OCI-LY3 (cell line): ENCODE measurements at regions not wholly inside any gene's neighbourhood (a gene's known extent, or its start where the extent isn't known, plus 50 kb on each side); places are given as distances from the start of the nearest gene placed in this dataset.

Experiments used
- H2AFZ ChIP-seq: fragments of 200-600, 300-600 bp; shearing (Covaris generic); 2 replicates; pipeline ENCODE4 v1.6.0; 2014; ENCODE audit warnings: antibody characterized with exemption, low read depth, low read length
- H3K27ac ChIP-seq: fragments of 200-600, 300-600 bp; sonication (generic); 2 replicates; pipeline ENCODE4 v1.5.1; 2014; ENCODE audit warnings: mild to moderate bottlenecking, low read length, moderate library complexity, mixed read lengths
- H3K27me3 ChIP-seq: fragments of 200-600, 300-600 bp; sonication (generic); 2 replicates; pipeline ENCODE4 v1.6.1; 2014; ENCODE audit warnings: low read depth, low read length, mixed read lengths
- H3K36me3 ChIP-seq: fragments of 200-600, 300-600 bp; sonication (generic); replicated peaks from 2 replicates; pipeline ENCODE3; 2014; ENCODE audit warnings: low read depth, low read length, mixed read lengths
- H3K4me1 ChIP-seq: fragments of 300-600, 200-600 bp; sonication (generic); 2 replicates; pipeline ENCODE4 v1.6.1; 2014; ENCODE audit warnings: low read length, mixed read lengths
- H3K4me2 ChIP-seq: fragments of 200-600, 300-600 bp; sonication (generic); 2 replicates; pipeline ENCODE4 v1.6.1; 2014; ENCODE audit warnings: low read length, mixed read lengths
- H3K4me3 ChIP-seq: fragments of 300-600, 200-600 bp; sonication (generic); 2 replicates; pipeline ENCODE4 v1.5.1; 2014; ENCODE audit warnings: antibody characterized with exemption, mild to moderate bottlenecking, low read length, moderate library complexity
- H3K79me2 ChIP-seq: fragments of 300-600, 200-600 bp; shearing (Covaris generic); 2 replicates; pipeline ENCODE4 v1.6.1; 2014; ENCODE audit warnings: mild to moderate bottlenecking, low read length, mixed read lengths
- H3K9ac ChIP-seq: fragments of 300-600, 200-600 bp; shearing (Covaris generic); 2 replicates; pipeline ENCODE4 v1.6.0; 2014; ENCODE audit warnings: mild to moderate bottlenecking, low read length, moderate library complexity
- H3K9me3 ChIP-seq: fragments of 200-600, 300-600 bp; shearing (Covaris generic); 2 replicates; pipeline ENCODE4 v1.6.1; 2014; ENCODE audit warnings: low read length, mixed read lengths; ENCODE audit not compliant: insufficient read depth
- H4K20me1 ChIP-seq: fragments of 200-600, 300-600 bp; sonication (generic); 2 replicates; pipeline ENCODE4 v1.6.1; 2016; ENCODE audit warnings: low read length, mixed read lengths; ENCODE audit not compliant: insufficient read depth
- CTCF ChIP-seq: fragments of 200-600, 300-600 bp; sonication (generic); IDR thresholded peaks from 2 replicates; pipeline ENCODE4 v1.5.1; 2014; ENCODE audit warnings: antibody characterized with exemption, low read length, low read depth
- EZH2phosphoT487 ChIP-seq: fragments of 200-600 bp; shearing (Covaris generic); IDR thresholded peaks from 2 replicates; pipeline ENCODE4 v1.6.1; 2018; ENCODE audit warnings: antibody characterized with exemption, mixed run types, low read depth

- H3K79me2 ChIP-seq: no peaks in the 10 kb centered on the region
- H3K27me3 ChIP-seq: no peaks in the 10 kb centered on the region
- H3K4me3 ChIP-seq: no peak overlapping the region
- no peaks in the 10 kb centered on the region for H3K36me3 ChIP-seq
- no peaks in the 10 kb centered on the region for H4K20me1 ChIP-seq
- no peak overlapping the region for H3K27ac ChIP-seq
- no peak overlapping the region for H3K9ac ChIP-seq
- H3K4me1 ChIP-seq: no peaks in the 10 kb centered on the region
- no peak overlapping the region for H2AFZ ChIP-seq
- H3K4me2 ChIP-seq: no peak overlapping the region
- H3K9me3 ChIP-seq: no peaks in the 10 kb centered on the region
- TF ChIP-seq CTCF: no peak
- TF ChIP-seq EZH2phosphoT487: no peak
Observed at GRCh38 chr11:111062420-111062819, 183.1 kb upstream of the POU2AF2 start.

- no peaks in the 10 kb centered on the region for H3K79me2 ChIP-seq
- H3K27ac ChIP-seq: no peak overlapping the region
- H4K20me1 ChIP-seq: no peaks in the 10 kb centered on the region
- no peak overlapping the region for H3K9ac ChIP-seq
- H3K36me3 ChIP-seq: no peaks in the 10 kb centered on the region
- H3K4me2 ChIP-seq: no peak overlapping the region
- H3K4me3 ChIP-seq: no peak overlapping the region
- H3K27me3 ChIP-seq: no peaks in the 10 kb centered on the region
- H3K9me3 ChIP-seq: no peaks in the 10 kb centered on the region
- no peak for TF ChIP-seq CTCF
- no peak for TF ChIP-seq EZH2phosphoT487
- no peaks in the 10 kb centered on the region for H3K4me1 ChIP-seq
- no peak overlapping the region for H2AFZ ChIP-seq
Observed at GRCh38 chr11:111059726-111060125, 185.8 kb upstream of the POU2AF2 start.

- Histone ChIP-seq H3K27ac (no peak overlapping the region), H3K4me3 (no peak overlapping the region), H3K4me1 (no peaks in the 10 kb centered on the region), H3K9me3 (no peaks in the 10 kb centered on the region), H3K9ac (no peak overlapping the region), H3K4me2 (no peak overlapping the region), H3K36me3 (no peaks in the 10 kb centered on the region), H3K79me2 (no peaks in the 10 kb centered on the region), H3K27me3 (no peaks in the 10 kb centered on the region), H2AFZ (no peak overlapping the region), H4K20me1 (no peaks in the 10 kb centered on the region)
- TF ChIP-seq EZH2phosphoT487 (no peak), CTCF (no peak)
Observed at GRCh38 chr11:111049131-111049530, 196.4 kb upstream of the POU2AF2 start.

GRCh38 chr11:111047374-111047773, 198.2 kb upstream of the POU2AF2 start:
- Histone ChIP-seq H3K9me3 (no peaks in the 10 kb centered on the region), H3K4me3 (no peak overlapping the region), H2AFZ (no peak overlapping the region), H3K4me2 (no peak overlapping the region), H3K79me2 (no peaks in the 10 kb centered on the region), H3K4me1 (no peaks in the 10 kb centered on the region), H3K36me3 (no peaks in the 10 kb centered on the region), H4K20me1 (no peaks in the 10 kb centered on the region), H3K9ac (no peak overlapping the region), H3K27me3 (no peaks in the 10 kb centered on the region), H3K27ac (no peak overlapping the region)
- TF ChIP-seq EZH2phosphoT487 (no peak), CTCF (no peak)
